OCI-LY1 (cell line): ENCODE measurements at regions not wholly inside any gene's neighbourhood (a gene's known extent, or its start where the extent isn't known, plus 50 kb on each side); places are given as distances from the start of the nearest gene placed in this dataset.

Experiments
- CTCF ChIP-seq: fragments of 200-600 bp; sonication (generic), shearing (Covaris generic); IDR thresholded peaks from 2 replicates; pipeline ENCODE4 v1.5.1; 2017; ENCODE audit warnings: mild to moderate bottlenecking, antibody characterized with exemption, low read length, moderate library complexity, mixed read lengths
- EZH2 ChIP-seq: fragments of 200-600 bp; sonication (generic), shearing (Covaris generic); IDR thresholded peaks from 2 replicates; pipeline ENCODE4 v1.8.0; 2017; ENCODE audit warnings: borderline replicate concordance, mixed run types, mild to moderate bottlenecking, antibody characterized with exemption, low read length, moderate library complexity, mixed read lengths

DNA sequence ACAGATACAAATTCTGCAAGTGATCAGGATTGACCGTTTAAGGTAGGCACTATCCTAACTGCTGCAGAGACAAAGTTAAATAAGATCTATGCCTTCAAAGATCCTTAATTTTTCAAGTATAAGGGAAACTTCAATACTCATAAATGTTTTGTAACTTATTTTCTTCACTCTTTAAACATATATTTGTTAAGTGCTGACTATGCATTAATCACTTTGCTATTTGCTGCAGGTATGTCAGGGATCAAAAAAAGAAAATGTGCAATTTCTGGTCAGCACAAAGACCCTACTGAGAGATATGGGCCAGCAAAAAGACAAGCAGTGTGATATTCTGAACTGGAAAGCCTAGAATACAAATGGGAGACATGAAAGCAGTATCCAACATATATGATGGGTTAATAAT is 756.1 kb upstream of the PCDH9 start:
- TF ChIP-seq CTCF (no peak), EZH2 (no peak)
